CD4-positive, alpha-beta T cell treated with Interleukin-1 beta for 1 hour (primary cell): ENCODE measurements at regions not wholly inside any gene's neighbourhood (a gene's known extent, or its start where the extent isn't known, plus 50 kb on each side); places are given as distances from the start of the nearest gene placed in this dataset.

ENCODE experiments used
- DNase-seq, 2 donors: peaks; one replicate each; pipeline ENCODE4 v3.0.0-alpha.2; 2020 to 2022

DNA sequence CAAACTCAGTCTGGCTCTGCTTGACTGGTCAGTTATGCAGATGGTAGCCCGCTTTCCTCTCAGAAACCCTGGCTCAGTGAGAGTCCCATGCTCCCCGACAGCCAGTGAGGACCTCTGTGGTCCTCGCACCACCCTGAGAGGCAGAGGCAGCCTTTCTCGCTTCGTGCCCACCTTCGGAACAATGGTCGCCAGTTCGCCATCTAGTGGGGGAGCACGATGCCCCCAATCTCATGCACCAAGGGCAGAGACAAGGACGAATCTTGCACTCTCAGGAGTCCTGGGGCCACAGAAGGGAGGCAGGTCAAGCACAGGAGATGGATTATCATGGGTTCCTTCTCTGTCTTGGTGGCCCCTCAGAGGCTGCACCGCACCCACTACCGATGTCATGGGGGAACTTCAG, 75.2 kb downstream of the RHCG start:
- no peak for DNase-seq

- DNase-seq: peak in 1 of 2 donors; percentile 24
Observed at GRCh38 chr15:89419370-89419984, 76.9 kb downstream of the RHCG start.

DNA sequence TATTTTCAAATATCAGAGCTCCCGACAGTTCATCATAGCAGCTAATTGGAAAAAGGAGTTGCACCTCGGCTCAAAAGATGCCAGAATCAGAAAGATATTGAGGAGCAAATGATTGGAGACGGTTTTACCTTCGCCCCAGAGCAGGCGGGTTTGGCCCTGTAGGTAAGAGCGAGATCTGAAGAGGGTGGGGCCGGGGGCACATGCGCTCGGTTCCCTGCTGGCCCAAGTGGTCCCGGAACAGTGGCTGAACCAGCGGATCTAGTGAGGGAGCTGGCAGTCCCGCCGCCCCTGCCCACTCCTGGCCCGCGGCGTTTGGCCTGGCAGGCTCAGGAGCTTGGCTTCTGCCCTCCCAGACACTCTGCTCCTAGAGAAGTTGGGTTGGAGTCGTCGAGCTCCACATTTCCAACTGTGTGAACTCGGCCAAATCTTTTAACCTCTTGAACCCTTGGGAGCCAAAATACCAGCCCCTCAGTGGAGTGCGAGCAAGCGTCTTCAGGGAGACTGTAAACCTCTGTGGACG, 79.1 kb downstream of the RHCG start:
- no peak for DNase-seq

DNA sequence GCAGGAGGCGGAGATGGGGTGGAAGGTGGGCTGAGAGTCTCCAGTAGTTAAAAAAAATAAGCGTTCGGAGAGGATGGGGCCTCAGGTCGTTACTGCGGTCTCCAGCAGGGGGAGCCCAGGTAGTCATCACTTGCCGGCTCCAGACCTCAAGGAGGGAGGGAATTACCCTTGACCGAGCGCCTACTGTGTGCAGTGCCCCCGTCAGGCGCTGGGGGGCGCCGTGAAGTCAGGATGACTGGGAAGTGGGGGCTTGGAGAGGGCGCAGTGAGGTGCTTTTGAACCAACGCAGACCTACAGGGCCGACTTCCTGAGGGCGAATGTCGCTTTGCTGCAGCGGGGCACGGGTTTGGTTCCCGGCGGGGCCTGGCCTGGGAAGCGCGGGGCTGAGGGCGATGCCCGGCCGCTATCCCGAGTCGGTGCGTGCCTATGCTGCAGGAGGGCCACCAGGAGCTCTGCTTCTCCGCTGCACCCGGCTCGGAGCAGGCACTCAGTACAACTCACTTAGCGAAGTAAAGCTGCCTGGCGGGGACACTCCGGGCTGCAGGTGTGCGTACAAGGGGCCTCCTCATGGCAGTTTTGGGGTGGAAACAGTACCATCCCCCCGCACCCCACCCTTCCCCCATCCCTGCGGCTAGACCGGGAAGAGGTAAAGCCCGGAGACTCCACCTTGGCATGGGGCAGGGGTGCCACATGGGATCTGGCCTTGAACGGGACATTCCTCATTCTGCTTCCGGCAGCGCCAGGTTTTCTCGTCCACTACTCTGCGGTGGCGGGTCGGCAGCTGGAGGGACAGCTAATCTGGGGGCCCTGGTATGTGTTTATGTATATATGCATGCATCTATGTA, 79.8 kb downstream of the RHCG start:
- peak; percentile 71 to 79 for DNase-seq

GRCh38 chr15:89414571-89414970, 79.9 kb upstream of the POLG start:
- DNase-seq: no peak

DNA sequence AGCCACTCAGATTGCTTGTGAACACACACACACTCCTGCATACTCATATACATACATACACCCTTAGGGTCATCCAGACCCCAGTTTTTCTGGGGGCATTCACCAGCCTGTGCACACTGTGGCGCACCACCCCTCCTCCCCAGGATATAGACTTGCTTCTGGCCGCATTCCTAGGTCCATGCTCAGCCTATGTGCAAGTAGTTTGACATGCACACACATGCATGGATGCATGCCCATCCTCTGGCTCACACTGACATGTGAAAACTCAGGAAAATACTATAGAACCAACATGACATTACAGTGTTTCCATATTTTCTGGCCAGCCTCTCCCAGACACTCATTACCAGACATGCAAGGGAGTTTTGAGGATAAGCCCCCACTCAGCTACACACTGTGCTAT, 79.3 kb upstream of the POLG start:
- no peak for DNase-seq

DNA sequence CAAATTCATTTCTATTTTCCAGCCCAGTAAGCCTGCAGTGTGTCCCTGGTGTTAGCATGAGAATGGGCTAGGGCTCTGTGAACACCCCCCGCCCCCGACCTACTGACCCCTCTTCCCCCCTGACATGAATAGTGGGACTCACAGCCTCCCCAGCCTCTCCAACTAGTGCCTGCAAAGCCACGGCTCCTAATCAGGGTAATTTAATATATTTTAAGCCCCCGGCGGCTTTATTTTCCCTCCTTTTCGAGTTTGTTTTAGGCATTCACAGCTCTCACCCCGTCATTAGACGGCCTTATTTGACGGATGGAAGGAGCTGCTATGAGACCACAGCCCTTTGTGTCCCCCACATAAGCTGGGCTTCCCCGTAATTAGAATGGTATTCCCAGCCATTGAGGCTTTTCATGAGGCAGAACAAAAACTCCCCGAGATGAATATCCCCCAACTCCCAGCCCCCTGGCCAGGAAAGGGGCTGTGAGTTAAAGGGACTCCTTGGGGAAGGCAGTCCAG, 78.3 kb upstream of the POLG start:
- DNase-seq: no peak

GRCh38 chr15:89410039-89410435, 75.4 kb upstream of the POLG start:
- DNase-seq: no peak

- DNase-seq: no peak
Observed at GRCh38 chr15:89409184-89410038, 74.8 kb upstream of the POLG start.

DNA sequence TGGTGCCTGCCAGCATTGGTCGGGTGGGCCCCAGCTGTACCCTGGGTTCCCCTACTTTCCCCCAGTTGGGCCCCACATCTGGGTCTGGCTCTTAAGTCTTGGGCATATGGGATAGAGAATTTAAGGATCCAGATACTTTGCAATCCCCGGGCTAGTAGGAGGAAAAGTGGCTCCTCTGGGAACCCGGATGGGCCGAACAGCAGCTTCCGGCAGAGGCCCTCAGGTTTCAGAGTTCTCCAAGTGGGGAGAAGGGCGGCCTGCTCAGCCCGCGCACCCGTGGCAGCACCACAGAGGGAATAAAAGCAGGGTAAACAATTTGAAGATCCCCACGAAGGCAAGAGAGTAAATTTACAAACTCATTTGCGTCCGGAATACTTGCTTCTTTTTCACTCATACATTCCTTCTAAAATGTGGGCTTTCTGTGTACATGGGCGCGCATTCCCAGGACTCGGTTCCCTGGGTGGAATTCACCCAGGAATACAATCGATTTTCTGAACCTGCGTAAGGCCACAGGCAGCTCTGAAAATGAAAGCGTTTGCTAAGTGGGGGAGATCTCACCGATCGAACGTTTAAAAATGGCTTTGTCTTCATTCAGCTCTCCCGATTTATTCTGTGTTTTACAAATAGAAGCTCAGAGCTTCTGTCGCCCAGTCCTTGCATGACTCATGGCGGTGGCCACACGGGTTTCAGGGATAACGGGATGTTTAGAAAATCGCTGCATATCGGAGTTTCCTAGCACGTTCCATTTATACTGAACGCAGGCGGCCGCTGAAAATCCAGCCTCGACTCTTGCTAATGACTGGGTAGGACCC, 74.0 kb upstream of the POLG start:
- DNase-seq: no peak

DNA sequence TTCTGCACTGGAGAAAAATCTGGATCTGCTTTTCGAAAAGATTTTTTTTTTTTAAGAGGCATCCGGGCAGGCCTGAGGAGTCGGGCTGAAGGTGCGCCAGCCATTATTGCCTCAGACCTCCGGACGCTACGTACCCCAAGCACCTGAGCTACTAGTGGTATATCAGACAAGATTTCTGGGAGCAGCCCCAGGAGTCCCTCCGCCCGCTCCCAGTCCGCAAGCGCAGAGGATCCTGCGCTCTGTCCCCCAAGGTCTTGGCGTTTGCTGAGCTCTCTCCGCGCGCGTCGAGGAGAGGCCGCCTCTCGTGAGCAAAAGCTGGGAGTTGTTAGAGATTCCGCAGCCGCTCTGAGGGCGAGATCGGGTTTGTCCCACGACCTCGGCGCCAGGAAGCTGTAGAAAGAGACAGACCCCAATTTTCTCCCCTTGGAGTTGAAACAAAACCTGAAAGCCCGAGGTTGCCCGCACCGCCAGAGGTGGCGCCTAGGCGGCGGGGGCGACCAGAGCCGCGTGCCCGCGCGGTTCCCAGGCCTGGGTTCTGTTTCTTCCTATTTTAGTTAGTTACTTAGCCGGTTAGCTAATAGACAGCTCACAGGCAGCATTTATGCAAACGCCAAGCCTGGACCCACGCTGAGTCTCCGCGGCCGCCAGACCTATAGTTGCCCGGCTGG, 72.5 kb upstream of the POLG start:
- DNase-seq: no peak

GRCh38 chr15:89406218-89406939, 71.8 kb upstream of the POLG start:
- DNase-seq: no peak

DNA sequence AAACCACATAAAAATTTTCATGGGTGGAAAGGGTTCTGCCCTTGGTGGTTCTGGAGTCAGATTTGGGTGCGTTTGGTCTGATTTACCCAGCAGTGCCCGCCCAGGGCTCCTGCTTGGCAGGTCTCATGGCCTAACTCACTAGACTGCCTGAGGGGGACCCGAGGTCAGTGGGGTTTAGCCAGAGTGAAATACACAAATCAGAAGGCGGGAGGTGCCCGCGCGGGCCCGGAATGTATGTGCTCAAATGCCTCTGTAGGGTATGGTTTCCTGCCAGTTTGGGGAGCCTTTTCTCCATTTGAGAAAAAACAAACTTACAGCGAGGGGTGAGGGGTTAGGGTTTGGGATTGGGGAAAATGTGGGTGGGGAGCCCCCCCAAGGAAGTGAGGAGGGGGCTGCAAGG, 70.9 kb upstream of the POLG start:
- DNase-seq: no peak

- DNase-seq: no peak
Observed at GRCh38 chr15:89404023-89404422, 69.4 kb upstream of the POLG start.

GRCh38 chr15:89402518-89402805, 67.8 kb upstream of the POLG start:
- no peak for DNase-seq

DNA sequence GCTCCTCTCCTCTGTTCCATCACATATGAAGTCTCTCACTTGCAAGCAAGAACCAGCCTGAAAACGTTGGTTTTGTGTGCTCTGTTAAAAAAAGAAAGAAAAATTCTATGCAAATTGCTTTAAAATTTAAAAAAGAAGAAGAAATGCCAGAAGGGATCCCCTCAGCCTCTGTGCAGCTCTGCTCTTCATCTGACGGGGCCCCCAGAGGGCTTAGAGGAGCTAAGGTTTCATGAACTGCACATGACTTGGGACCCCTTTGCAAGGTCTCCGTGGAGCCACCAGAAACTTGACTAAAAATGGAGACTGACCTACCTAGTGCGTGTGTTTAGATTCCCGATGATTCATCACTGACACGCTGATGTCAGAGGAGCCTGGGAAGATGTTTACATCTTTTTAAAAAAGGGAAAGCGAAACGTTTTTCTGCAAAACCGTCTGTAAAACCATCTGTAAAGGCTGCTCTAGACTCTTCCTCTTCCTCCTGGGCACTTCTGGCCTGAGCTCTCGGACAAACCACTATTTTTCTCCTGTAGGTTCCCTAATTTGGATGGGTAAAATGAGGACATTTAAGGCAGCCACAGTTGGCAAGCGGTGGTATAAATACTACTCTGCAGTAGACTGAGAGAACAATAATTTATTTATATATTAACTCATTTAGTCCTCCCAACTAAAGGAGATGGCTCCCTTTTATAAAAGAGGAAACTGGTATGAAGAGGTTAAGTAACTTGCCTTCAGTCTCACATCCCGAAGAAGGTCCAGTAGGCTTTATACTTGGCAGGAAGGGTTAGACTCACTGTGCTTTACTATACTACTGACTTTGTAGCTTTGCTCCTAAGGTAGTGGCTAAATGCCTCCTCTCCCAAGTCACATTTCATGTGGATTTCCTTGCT, 67.2 kb upstream of the POLG start:
- DNase-seq: no peak

DNA sequence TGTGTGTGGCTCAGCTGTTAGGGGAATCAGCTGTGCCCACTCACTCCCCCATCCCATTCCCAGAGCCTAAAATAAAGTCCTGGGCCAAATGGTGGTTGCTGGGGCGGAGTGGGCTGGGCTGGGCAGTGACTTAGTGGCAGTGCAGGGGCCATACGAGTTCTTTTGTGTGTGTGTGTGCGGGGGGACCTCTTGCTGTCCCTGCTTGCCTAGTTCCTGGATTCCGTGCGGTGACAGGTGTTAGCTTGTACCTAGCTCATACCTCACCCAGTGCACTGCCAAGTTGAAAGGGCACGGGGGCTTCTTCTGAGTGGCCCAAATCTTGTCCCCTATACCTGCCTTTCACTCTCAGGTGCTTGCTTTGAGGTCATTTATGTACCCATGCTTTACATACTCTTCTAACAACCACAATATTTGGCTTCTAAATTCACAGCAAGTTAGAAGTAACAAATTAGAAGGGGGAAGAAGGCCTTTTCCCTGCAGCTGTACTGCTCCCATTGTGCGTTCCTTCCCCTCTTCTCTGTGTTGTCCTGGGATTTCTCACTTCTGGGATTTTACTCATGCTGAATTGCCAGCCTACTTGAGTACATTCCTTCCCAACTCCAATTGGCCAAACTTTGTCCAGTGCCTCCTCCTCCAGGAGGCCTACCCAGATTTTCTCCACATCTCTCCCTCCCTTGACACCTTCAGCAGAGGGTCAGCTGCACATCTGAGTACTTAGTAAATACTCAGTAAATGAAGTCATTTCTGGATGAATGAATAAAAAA, 66.3 kb upstream of the POLG start:
- DNase-seq: no peak

DNA sequence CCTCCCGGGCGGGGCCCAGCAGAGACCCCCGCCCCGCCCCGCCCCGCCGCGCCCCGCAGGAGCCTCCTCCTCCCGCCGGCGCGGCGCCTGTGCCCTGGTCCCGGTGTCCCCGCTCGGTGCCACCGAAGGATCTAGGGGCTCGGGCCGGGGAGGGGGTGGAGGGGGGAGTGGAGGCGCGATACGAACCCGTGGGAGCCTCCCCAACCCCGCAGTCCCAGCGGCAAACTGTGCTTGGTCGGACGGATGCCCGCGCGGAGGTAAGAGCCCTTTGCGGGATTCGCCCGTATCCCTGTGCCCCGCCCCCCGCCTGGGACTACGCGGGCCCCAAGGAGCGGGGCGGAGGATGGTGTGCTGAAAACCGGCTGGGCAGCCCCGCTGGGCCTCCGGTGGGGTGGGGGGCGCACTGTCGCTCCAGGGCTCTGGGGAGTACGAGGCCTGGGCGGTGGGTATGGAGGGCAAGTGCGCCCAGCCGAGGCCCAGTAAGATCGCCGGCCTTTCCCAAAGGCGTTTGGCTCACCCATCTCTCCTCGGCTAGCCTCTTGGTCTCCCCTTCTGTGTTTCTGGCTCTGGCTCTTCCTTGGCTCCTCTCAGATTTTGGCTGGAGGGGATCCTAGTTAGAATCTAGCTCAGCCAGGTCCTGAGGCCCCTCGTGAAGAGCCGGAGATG, 65.6 kb upstream of the POLG start:
- no peak for DNase-seq
